HepG2 (cell line): ENCODE measurements at regions not wholly inside any gene's neighbourhood (a gene's known extent, or its start where the extent isn't known, plus 50 kb on each side); places are given as distances from the start of the nearest gene placed in this dataset.

Experiments
- PHF21A ChIP-seq: sonication (generic); formaldehyde crosslinking; IDR thresholded peaks from 2 replicates; pipeline ENCODE4 v1.5.0; 2020; ENCODE audit warnings: mild to moderate bottlenecking, missing genetic modification reagents
- POGZ ChIP-seq: sonication (generic); formaldehyde crosslinking; IDR thresholded peaks from 2 replicates; pipeline ENCODE4 v1.4.0; 2020; ENCODE audit warnings: mild to moderate bottlenecking, missing genetic modification reagents
- TAF1 ChIP-seq: sonication (generic); formaldehyde crosslinking; IDR thresholded peaks from 2 replicates; pipeline ENCODE4 v1.4.0; 2020; ENCODE audit warnings: missing genetic modification reagents
- TF ChIP-seq, protein P1 (sequence below): sonication (generic); formaldehyde crosslinking; IDR thresholded peaks from 2 replicates; pipeline ENCODE4 v1.5.0; 2020; ENCODE audit warnings: mild to moderate bottlenecking, missing genetic modification reagents, moderate library complexity

DNA sequence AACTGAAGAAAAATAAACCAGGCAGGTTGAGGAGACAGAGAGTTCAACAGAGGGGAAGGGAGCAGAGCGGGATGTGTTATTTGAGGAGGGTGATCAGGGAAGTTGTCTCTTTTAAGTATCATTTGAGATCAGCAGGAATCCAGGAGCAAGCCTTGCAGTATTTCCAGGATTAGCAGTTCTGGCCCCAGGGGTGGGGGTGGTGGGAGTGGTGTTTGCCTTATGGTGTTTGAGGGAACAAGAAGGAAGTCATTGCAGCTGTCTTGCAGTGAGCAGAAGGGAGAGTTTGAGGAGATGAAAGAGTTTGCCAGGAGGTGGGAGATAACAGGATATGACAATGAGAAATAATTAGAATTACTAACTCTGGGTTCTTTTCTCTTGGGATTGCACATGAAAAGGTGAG, 418.6 kb downstream of the NELL2 start:
- TF ChIP-seq PHF21A (CRISPR knock-in tag) (no peak), POGZ (no peak), TAF1 (no peak)
- TF ChIP-seq, protein P1, sequence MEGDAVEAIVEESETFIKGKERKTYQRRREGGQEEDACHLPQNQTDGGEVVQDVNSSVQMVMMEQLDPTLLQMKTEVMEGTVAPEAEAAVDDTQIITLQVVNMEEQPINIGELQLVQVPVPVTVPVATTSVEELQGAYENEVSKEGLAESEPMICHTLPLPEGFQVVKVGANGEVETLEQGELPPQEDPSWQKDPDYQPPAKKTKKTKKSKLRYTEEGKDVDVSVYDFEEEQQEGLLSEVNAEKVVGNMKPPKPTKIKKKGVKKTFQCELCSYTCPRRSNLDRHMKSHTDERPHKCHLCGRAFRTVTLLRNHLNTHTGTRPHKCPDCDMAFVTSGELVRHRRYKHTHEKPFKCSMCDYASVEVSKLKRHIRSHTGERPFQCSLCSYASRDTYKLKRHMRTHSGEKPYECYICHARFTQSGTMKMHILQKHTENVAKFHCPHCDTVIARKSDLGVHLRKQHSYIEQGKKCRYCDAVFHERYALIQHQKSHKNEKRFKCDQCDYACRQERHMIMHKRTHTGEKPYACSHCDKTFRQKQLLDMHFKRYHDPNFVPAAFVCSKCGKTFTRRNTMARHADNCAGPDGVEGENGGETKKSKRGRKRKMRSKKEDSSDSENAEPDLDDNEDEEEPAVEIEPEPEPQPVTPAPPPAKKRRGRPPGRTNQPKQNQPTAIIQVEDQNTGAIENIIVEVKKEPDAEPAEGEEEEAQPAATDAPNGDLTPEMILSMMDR (CRISPR knock-in tag), result no peak
